GM18868 (cell line): ENCODE measurements at regions not wholly inside any gene's neighbourhood (a gene's known extent, or its start where the extent isn't known, plus 50 kb on each side); places are given as distances from the start of the nearest gene placed in this dataset.

Experiments used
- ATAC-seq: cut with Tn5 transposase; IDR thresholded peaks from one replicate; pipeline ENCODE4 v1.9.1; 2021; ENCODE audit warnings: mild to moderate bottlenecking, moderate library complexity; ENCODE audit not compliant: unreplicated experiment

GRCh38 chr2:52895726-52896340 is 871.8 kb upstream of the CHAC2 start:
- ATAC-seq = no peak

DNA sequence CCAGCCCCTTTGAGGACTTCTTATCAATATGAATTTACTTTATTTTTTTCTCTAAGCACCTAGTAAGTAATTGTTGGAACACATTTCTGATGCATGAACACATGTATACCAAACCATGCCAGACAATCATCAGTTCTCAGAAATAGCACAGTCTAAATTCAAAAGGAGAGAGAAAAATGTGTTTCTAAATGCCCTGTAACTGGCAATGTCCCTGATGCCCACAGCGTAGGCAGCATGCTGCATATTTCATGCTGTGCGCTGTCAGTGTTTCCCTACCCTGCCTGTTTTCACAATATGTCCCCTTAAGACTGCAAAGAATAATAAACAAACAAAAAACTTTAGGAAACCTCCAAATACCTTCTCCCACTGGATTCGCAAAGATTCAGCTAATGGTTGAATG is 881.0 kb upstream of the CHAC2 start:
- no peak for ATAC-seq

GRCh38 chr2:52884761-52885352 is 882.7 kb upstream of the CHAC2 start:
- no peak for ATAC-seq

DNA sequence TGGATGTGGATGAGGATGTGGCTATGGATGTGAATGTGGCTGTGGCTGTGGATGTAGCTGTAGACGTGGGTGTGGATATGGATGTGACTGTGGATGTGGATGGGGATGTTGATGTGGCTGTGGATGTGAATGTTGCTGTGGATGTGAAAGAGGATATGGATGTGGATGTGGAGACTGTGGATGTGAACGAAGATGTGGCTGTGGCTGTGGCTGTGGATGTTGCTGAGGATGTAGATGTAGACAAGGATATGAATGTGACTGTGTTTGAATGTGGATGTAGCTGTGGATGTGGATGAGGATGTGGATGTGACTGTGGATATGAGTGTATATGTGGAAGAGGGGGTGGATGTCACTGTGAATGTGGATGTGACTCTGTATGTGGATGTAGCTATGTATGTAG is 884.6 kb upstream of the CHAC2 start:
- ATAC-seq = no peak

GRCh38 chr2:52881606-52882005 is 886.0 kb upstream of the CHAC2 start:
- ATAC-seq = no peak

DNA sequence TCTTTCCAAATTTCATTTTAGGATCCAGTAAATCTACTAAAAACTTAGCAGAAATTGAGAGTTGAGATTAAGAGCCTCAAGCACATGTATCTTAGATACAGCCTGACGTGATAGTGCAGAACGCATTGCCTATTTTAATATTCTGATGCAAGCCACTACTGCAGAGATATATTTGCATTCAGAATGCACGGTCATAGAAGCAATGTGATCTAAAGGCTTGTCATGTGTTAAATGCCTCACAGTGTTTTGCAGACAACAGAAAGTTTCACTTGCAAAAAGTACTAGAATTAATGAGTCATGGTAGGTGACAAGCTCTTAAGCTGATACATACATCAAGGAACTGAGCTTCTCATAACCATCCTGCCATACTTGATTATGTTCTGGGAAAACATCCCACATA is 886.7 kb upstream of the CHAC2 start:
- no peak for ATAC-seq

DNA sequence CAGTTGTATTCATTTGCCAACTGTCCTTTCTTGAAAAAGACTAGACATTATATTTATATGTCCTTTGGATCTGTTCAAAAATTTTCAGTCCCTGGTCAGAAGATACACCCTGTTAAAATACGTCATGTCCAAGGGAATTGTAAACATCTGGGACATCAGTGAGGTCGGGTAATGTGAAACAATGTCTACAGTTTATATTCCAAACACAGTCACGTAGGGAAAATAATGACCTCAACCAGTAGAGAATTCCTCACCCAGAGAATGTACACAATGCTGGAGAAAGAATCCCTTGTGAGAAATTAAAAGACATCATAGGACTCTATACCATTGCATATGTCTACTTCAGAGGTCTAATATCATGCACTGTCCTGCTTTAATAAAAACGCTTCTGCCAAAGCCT is 888.0 kb upstream of the CHAC2 start:
- ATAC-seq = no peak

- no peak for ATAC-seq
These were observed 889.9 kb upstream of the CHAC2 start for GRCh38 chr2:52877703-52878102.

DNA sequence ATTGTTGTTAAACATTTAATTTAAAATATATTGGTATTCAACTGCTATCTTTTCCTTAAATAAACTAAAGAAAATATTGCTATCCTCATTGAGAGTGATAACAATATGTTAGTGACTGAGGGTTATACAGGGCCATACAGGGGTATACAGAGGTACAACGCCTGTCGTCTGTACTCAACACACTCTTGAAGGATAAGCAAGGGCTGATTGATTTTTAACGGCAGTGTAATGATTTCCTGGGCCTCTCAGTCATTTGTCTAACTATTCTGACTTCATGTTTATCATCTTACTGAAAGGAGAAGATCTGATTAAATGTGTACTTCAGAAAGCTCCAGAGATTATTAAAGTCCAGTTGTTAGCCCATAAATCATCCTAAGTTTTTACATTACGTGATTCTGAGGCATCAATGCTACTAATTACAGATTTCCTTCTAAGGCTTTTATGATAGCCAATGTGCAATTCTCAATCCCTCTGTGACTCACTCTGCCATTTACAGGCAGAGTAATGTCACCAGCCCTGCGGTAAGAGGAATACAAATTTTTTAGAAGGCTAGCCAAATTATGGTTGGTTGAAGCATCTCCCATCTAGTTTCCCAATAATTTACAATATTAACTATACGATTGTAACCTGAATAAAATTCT is 893.0 kb upstream of the CHAC2 start:
- ATAC-seq = no peak

GRCh38 chr2:52862801-52863200 is 904.8 kb upstream of the CHAC2 start:
- ATAC-seq = no peak

- ATAC-seq = no peak
These were observed 906.0 kb upstream of the CHAC2 start for GRCh38 chr2:52861596-52861995.

GRCh38 chr2:52859065-52859464 is 908.5 kb upstream of the CHAC2 start:
- ATAC-seq = no peak

DNA sequence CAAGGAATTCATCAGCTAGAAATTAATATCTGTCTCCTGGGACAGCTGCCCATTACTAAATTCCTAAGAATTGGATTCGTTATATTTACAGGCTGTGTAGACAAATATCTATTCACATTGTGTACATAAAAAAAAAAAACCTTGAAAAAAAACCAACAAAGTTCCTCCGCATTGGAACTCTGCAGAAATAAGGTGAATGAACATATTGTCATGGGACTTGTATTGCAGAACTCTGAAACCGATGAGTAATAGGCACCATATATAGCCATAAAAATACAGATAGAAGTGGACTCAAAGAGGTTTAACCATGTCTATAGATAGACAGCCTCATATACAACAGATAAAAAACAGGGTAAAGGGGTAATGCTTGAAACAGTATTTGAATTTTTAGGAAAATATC is 909.9 kb upstream of the CHAC2 start:
- no peak for ATAC-seq

- ATAC-seq = no peak
These were observed 915.6 kb upstream of the CHAC2 start for GRCh38 chr2:52852006-52852405.

DNA sequence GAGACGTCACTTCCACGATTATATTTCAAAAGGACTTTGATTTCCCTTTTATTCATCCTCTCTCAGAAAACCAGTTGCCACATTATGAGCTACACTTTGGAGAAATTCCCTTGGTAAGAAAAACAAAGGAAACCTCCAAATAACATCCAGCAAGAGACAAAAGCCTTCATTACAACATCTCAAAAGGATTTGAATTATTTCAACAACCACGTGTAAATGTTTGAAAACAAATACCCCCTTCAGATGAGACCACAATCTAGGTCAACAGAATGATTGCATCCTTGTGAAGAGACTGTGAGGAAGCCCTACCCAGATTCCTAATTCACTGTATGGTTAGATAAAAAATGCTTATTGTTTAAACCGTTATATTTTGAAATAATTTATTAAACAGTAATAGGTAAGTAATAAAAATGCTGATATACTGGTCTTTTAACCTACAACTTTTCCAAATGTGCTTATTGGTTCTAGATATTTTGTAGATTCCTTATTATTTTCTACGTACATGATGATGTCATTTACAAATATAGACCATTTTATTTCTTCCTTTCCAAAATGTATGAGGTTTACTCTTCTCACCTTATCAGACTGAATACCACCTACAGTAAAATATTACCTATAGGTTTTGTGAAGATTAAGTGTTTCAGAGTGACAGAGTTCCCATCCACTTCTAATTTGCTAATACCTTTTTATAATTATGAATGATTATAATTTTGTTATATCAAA is 922.7 kb upstream of the CHAC2 start:
- no peak for ATAC-seq

DNA sequence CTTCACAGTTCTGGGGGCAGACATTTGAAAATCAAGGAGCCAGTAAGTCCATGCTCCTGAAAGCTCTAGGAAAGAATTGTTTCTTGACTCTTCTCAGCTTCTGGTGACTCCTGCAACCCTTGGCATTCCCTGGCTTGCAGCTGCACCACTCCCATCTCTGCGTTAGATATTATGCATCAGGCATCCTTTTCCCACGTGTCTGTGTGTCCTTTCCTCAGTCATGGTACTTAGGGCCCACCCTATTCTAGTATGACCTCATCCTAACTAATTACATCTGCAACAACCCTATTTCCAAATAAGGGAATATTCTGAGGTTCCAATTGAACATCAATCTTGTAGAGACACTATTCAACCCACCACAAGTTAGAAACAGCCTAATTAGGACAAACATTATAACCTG is 931.7 kb upstream of the CHAC2 start:
- no peak for ATAC-seq

DNA sequence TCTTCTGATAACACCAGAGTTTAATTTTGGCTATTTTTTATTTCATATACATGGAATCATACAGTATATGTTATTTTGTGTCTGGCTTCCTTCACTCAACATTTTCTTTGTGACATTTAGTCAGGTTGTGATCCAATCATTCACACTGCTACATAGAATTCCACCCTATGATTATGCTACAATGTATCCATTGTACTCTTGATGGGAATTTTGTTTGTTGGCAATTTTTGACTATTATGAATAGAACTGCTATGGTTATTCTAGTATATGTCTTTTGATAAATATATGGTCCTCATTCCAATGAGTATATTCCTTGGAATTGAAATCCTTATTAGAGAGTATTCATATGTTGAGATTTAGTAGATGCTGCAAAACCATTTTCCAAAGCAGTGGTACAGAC is 936.4 kb upstream of the CHAC2 start:
- no peak for ATAC-seq

DNA sequence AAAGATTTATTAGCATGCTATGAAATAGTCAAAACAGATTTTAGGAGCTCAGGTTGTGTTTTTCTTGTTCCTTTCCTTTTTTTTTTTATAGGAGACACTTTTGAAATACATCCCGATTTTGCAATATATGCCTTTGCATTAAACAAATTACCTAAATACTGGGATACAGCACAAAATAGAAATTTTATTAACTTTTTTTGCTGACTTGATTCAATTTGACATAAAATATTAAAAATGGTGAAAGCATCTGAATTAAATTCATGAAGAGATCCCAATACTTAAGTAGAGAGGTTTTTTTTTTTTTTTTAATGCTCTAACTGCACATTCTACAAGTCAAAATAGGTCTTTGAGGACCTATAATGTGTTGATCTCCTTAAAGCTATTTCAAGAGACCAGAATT is 939.5 kb upstream of the CHAC2 start:
- ATAC-seq = no peak

DNA sequence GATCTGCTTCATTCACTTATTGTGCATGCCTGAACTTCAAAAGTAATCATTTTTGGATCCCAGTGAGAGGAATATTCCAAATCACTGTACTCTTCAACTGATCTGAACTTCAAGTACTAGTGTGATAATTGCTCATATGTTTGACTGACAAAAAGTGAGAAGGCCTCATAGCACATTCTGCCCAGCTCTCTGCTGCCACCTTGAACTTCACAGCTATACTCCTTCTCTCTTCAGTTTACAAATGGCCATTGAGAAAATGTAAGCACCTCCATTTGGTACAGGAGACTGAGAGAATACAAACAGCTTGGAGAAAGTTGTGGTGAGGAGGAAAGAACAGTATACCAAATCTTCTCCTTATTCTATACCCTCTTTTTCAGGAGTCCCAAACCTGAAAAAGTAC is 946.0 kb upstream of the CHAC2 start:
- ATAC-seq = no peak

- no peak for ATAC-seq
These were observed 948.6 kb upstream of the CHAC2 start for GRCh38 chr2:52818958-52819357.

DNA sequence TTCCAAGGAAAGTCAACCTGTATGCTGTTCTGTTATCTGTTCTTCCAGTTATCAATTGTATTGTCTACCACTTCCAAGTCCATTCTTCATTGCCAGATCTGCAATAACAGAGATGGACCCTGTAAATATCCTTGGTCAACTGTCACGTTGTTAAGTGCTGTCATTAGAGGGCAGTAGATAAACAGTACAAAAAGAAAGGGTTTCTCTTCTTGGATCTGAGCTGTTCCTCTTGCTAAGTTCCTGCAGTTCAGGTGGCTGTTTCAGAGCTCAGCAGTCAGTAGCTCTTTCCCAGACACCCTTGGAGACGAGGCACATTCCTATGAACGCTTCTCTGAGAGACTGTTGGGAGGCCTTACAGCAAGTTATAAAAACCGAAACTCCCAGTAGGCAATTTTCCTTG is 957.1 kb upstream of the CHAC2 start:
- ATAC-seq = peak; percentile 56

GRCh38 chr2:52805901-52806410 is 961.6 kb upstream of the CHAC2 start:
- ATAC-seq = no peak
